SK-N-SH treated with all-trans-retinoic acid at 6 μM for 48 hours (cell line): ENCODE measurements at regions not wholly inside any gene's neighbourhood (a gene's known extent, or its start where the extent isn't known, plus 50 kb on each side); places are given as distances from the start of the nearest gene placed in this dataset.
"Not testable (repeated sequence)": the region's sequence is repeated elsewhere in the genome, so short reads cannot be mapped to it uniquely, and the experiment has no call there.

Experiments used
- CSRNP3 ChIP-seq: fragments of 250-450 bp; sonication (Bioruptor Pico); IDR thresholded peaks from 2 replicates; pipeline ENCODE4 v1.5.1; 2021; ENCODE audit warnings: mild to moderate bottlenecking, moderate library complexity
- GLIS3 ChIP-seq: fragments of 250-450 bp; sonication (Bioruptor Pico); IDR thresholded peaks from 2 replicates; pipeline ENCODE4 v1.5.0; 2020; ENCODE audit warnings: mild to moderate bottlenecking, moderate library complexity
- PATZ1 ChIP-seq: fragments of 250-450 bp; sonication (Bioruptor Pico); IDR thresholded peaks from 2 replicates; pipeline ENCODE4 v1.8.0; 2020; ENCODE audit warnings: mild to moderate bottlenecking, moderate library complexity, borderline replicate concordance
- PPARA ChIP-seq: fragments of 250-450 bp; sonication (Bioruptor Pico); IDR thresholded peaks from 2 replicates; pipeline ENCODE4 v1.5.0; 2020; ENCODE audit warnings: mild to moderate bottlenecking, borderline replicate concordance
- ZFP3 ChIP-seq: fragments of 250-450 bp; sonication (Bioruptor Pico); IDR thresholded peaks from 2 replicates; pipeline ENCODE4 v1.5.0; 2020; ENCODE audit warnings: mild to moderate bottlenecking, moderate library complexity

GRCh38 chr7:98794453-98794852 is 75.4 kb downstream of the TMEM130 start:
- not testable (repeated sequence) for TF ChIP-seq CSRNP3 (CRISPR knock-in tag); PPARA (CRISPR knock-in tag); PATZ1; ZFP3; GLIS3 (CRISPR knock-in tag)
